Endothelial cell of umbilical vein (primary cell): ENCODE measurements at regions not wholly inside any gene's neighbourhood (a gene's known extent, or its start where the extent isn't known, plus 50 kb on each side); places are given as distances from the start of the nearest gene placed in this dataset.

Experiments
- BruUV-seq: library from RNA; stranded (reverse); fragments of 400-500 nt; replicated peaks from 2 replicates; lab custom pipeline; 2021; lab: Mats Ljungman, UMichigan
- CTCF ChIA-PET: fragments of 300-600, 350-600 bp; sonication (Branson Sonifier 250); formaldehyde crosslinking; loops from one replicate; lab custom pipeline; 2021; ENCODE audit warnings: antibody characterized with exemption, inconsistent platforms; lab: Charles Lee
- POLR2A ChIA-PET: fragments of 300-600, 350-600 bp; sonication (Branson Sonifier 250); formaldehyde crosslinking; loops from one replicate; lab custom pipeline; 2021; ENCODE audit warnings: antibody characterized with exemption, inconsistent platforms; lab: Charles Lee
- DNase-seq: peaks from one replicate; pipeline ENCODE4 v3.0.0-alpha.2; 2011; ENCODE audit warnings: low read depth, low spot score
- FAIRE-seq: peaks from 2 replicates; lab custom pipeline; 2011; peaks lifted over from hg19 to GRCh38; lab: Jason Lieb, UNC
- H2AFZ ChIP-seq: 2 replicates; pipeline ENCODE4 v1.6.0; 2012; ENCODE audit warnings: low read depth, low read length, control low read depth, inconsistent platforms
- H3K27ac ChIP-seq: 2 replicates; pipeline ENCODE4 v1.5.1; 2011; ENCODE audit warnings: low read depth, mild to moderate bottlenecking, control low read depth, low read length, moderate library complexity; ENCODE audit not compliant: insufficient read depth
- H3K27me3 ChIP-seq, 2 experiments: 2 replicates each; pipeline versions ENCODE4 v1.6.0 to v1.6.1; 2011; ENCODE audit warnings: low read length in 2 of 2, mixed read lengths in 1 of 2; ENCODE audit not compliant: control insufficient read depth in 2 of 2, insufficient read depth in 2 of 2
- H3K36me3 ChIP-seq, 2 experiments: 2 replicates in 1 of 2; 3 replicates in 1 of 2; pipeline ENCODE4 v1.5.1; 2011; ENCODE audit warnings: low read length in 2 of 2, mild to moderate bottlenecking in 1 of 2, moderate library complexity in 1 of 2; ENCODE audit not compliant: control insufficient read depth in 2 of 2, insufficient read depth in 2 of 2; ENCODE audit errors: extremely low read depth in 1 of 2
- H3K4me1 ChIP-seq: 3 replicates; pipeline ENCODE4 v1.5.1; 2011; ENCODE audit warnings: mild to moderate bottlenecking, low read length; ENCODE audit not compliant: control insufficient read depth, insufficient read depth; ENCODE audit errors: extremely low read depth
- H3K4me2 ChIP-seq: 2 replicates; pipeline ENCODE4 v1.6.1; 2011; ENCODE audit warnings: low read length, control low read depth, mixed read lengths; ENCODE audit not compliant: insufficient read depth
- H3K4me3 ChIP-seq, 3 experiments: fragments of 200-600 bp in 1 of 3; sonication (generic), shearing (Covaris generic) in 1 of 3; replicated peaks in 1 of 3; 2 replicates each; pipeline ENCODE4 v1.5.1; 2011 to 2016; ENCODE audit warnings: control low read depth in 3 of 3, low read length in 3 of 3, mild to moderate bottlenecking in 2 of 3, inconsistent platforms in 1 of 3, low read depth in 1 of 3, moderate library complexity in 1 of 3; ENCODE audit not compliant: insufficient read depth in 1 of 3
- H3K79me2 ChIP-seq: 2 replicates; pipeline ENCODE4 v1.6.0; 2012; ENCODE audit warnings: low read length, inconsistent platforms; ENCODE audit not compliant: control insufficient read depth, insufficient read depth
- H3K9ac ChIP-seq: replicated peaks from 2 replicates; pipeline ENCODE3; 2011; ENCODE audit warnings: low read length, control low read depth; ENCODE audit not compliant: insufficient read depth; ENCODE audit errors: extremely low read depth
- H3K9me1 ChIP-seq: replicated peaks from 3 replicates; pipeline ENCODE4 v1.6.0; 2011; ENCODE audit warnings: mild to moderate bottlenecking, low read length; ENCODE audit not compliant: control insufficient read depth, insufficient read depth; ENCODE audit errors: extremely low read depth
- H3K9me3 ChIP-seq: replicated peaks from 2 replicates; pipeline ENCODE4 v1.5.1; 2012; ENCODE audit warnings: low read length, inconsistent platforms; ENCODE audit not compliant: control insufficient read depth, insufficient read depth
- H4K20me1 ChIP-seq: replicated peaks from 2 replicates; pipeline ENCODE3; 2011; ENCODE audit warnings: mild to moderate bottlenecking, low read length; ENCODE audit not compliant: control insufficient read depth, insufficient read depth; ENCODE audit errors: extremely low read depth
- CTCF ChIP-seq, 2 donors: IDR thresholded peaks; 1 replicate in 1 of 2; 2 replicates in 1 of 2; pipeline ENCODE4 v1.5.1; 2011; ENCODE audit warnings: low read length in 2 of 2, mild to moderate bottlenecking in 2 of 2, moderate library complexity in 2 of 2, control low read depth in 1 of 2, inconsistent platforms in 1 of 2, low read depth in 1 of 2; ENCODE audit not compliant: insufficient read depth in 1 of 2; ENCODE audit errors: extremely low read depth in 1 of 2
- EZH2 ChIP-seq: IDR thresholded peaks from 2 replicates; pipeline ENCODE4 v1.6.1; 2012; ENCODE audit warnings: borderline replicate concordance, low read depth, mild to moderate bottlenecking, moderate library complexity, low read length, inconsistent platforms; ENCODE audit not compliant: severe bottlenecking
- FOS ChIP-seq: IDR thresholded peaks from 2 replicates; pipeline ENCODE4 v1.6.1; 2011; ENCODE audit warnings: mild to moderate bottlenecking, low read length, moderate library complexity, borderline replicate concordance; ENCODE audit not compliant: insufficient read depth
- GATA2 ChIP-seq: IDR thresholded peaks from 2 replicates; pipeline ENCODE4 v1.7.0; 2011; ENCODE audit warnings: low read depth, mild to moderate bottlenecking, moderate library complexity, mixed read lengths, low read length; ENCODE audit not compliant: insufficient read length, insufficient read depth
- JUN ChIP-seq: IDR thresholded peaks from 2 replicates; pipeline ENCODE4 v1.6.1; 2011; ENCODE audit warnings: borderline replicate concordance, low read depth; ENCODE audit not compliant: insufficient read length, insufficient read depth
- MAX ChIP-seq: IDR thresholded peaks from 2 replicates; pipeline ENCODE4 v1.6.1; 2011; ENCODE audit not compliant: insufficient read depth, insufficient read length
- MYC ChIP-seq: IDR thresholded peaks from one replicate; pipeline ENCODE4 v1.6.1; 2011; ENCODE audit warnings: mild to moderate bottlenecking, low read depth, low read length
- POLR2A ChIP-seq: IDR thresholded peaks from 2 replicates; pipeline ENCODE4 v1.6.1; 2012; ENCODE audit warnings: low read depth, mild to moderate bottlenecking, control low read depth, low read length
- POLR2AphosphoS5 ChIP-seq: IDR thresholded peaks from 2 replicates; pipeline ENCODE4 v1.6.1; 2012; ENCODE audit warnings: low read depth, mild to moderate bottlenecking, control low read depth, low read length, moderate library complexity; ENCODE audit not compliant: insufficient read depth
- dilution Hi-C: fragments of 300-500 bp; cut with MboI; formaldehyde crosslinking; loops from one replicate; pipeline ENCODE4 v1.15.0; 2019; ENCODE audit warnings: low sequenced_read_pairs; ENCODE audit not compliant: extremely low pct_ligation_motif_present
- intact Hi-C: fragments of 100-400 bp; cut with micrococcal nuclease; formaldehyde crosslinking; loops from one replicate; pipeline ENCODE4 v1.10.0; 2022

GRCh38 chr9:99544526-99544925, 277.2 kb upstream of the NR4A3 start:
- intact Hi-C loops = no loop called here
- no peaks in the 10 kb centered on the region for H3K9me3 ChIP-seq
- H3K4me3 ChIP-seq = no peak overlapping the region
- DNase-seq (no peak), FAIRE-seq (no peak)
- no peaks in the 10 kb centered on the region for H3K36me3 ChIP-seq
- no peaks in the 10 kb centered on the region for H3K9me1 ChIP-seq
- TF ChIP-seq JUN (no peak), CTCF (IDR thresholded peaks at IDR 0.05; ENCODE audit: extremely low read depth in 1 of 2, insufficient read depth in 1 of 2, low read depth in 1 of 2, low read length in 2 of 2) (no peak), MYC (no peak), POLR2A (no peak), GATA2 (no peak), POLR2AphosphoS5 (no peak), FOS (no peak), EZH2 (no peak), MAX (no peak)
- H2AFZ ChIP-seq = no peak overlapping the region
- CTCF ChIA-PET = no interaction called here
- H3K9ac ChIP-seq = no peak overlapping the region
- peaks cover 0 to 2% of the 10 kb centered on the region in 2 experiments for H3K27me3 ChIP-seq
- POLR2A ChIA-PET = no interaction called here
- H3K79me2 ChIP-seq = no peaks in the 10 kb centered on the region
- dilution Hi-C loops = no loop called here
- no peaks in the 10 kb centered on the region for H4K20me1 ChIP-seq
- BruUV-seq = no TSS peak
- H3K4me2 ChIP-seq = no peak overlapping the region
- no peaks in the 10 kb centered on the region for H3K4me1 ChIP-seq
- no peak overlapping the region for H3K27ac ChIP-seq
